Uterus (tissue), 3 donors: ENCODE measurements at regions not wholly inside any gene's neighbourhood (a gene's known extent, or its start where the extent isn't known, plus 50 kb on each side); places are given as distances from the start of the nearest gene placed in this dataset.

Source experiments
- DNase-seq, 2 donors: peaks; one replicate each; pipeline ENCODE4 v3.0.0-alpha.2; 2019 to 2020
- H3K27ac ChIP-seq, 2 donors: fragments of 200-600 bp; sonication (generic); 1 replicate in 1 of 2; 2 replicates in 1 of 2; pipeline ENCODE4 v1.5.1; 2016 to 2018
- H3K27me3 ChIP-seq, 2 donors: fragments of 200-600 bp; sonication (generic); one replicate each; pipeline ENCODE4 v1.5.1; 2018 to 2019; ENCODE audit warnings: control low read depth in 1 of 2
- H3K36me3 ChIP-seq, 2 donors: fragments of 200-600 bp; sonication (generic); one replicate each; pipeline ENCODE4 v1.5.1; 2019; ENCODE audit warnings: control low read depth in 1 of 2
- H3K4me1 ChIP-seq, 2 donors: fragments of 200-600 bp; sonication (generic); one replicate each; pipeline ENCODE4 v1.5.1; 2018 to 2019; ENCODE audit warnings: control low read depth in 1 of 2
- H3K4me3 ChIP-seq, 2 donors: fragments of 200-600 bp; sonication (generic); 1 replicate in 1 of 2; 2 replicates in 1 of 2; pipeline ENCODE4 v1.5.1; 2018 to 2019; ENCODE audit warnings: mild to moderate bottlenecking in 1 of 2
- H3K9me3 ChIP-seq, 2 donors: fragments of 200-600 bp; sonication (generic); one replicate each; pipeline ENCODE4 v1.5.1; 2019; ENCODE audit warnings: control low read depth in 1 of 2
- CTCF ChIP-seq, 4 experiments: fragments of 200-600 bp in 2 of 4; fragments of 450-650 bp in 2 of 4; sonication (generic) in 2 of 4; IDR thresholded peaks; one replicate each; pipeline ENCODE4 v1.5.1; 2016 to 2019; ENCODE audit warnings: antibody characterized with exemption in 4 of 4, mild to moderate bottlenecking in 2 of 4, moderate library complexity in 1 of 4
- POLR2A ChIP-seq, 2 donors: fragments of 450-650 bp; IDR thresholded peaks; one replicate each; pipeline ENCODE4 v1.6.1; 2016; ENCODE audit warnings: antibody characterized with exemption in 2 of 2, mild to moderate bottlenecking in 1 of 2, moderate library complexity in 1 of 2
- intact Hi-C: fragments of 100-400 bp; cut with DNase I; formaldehyde crosslinking; loops from one replicate; pipeline ENCODE4 v1.15.1; 2023; ENCODE audit warnings: low total_unique reads
- donor health status: DM: yes; HTN: yes; CAD: no.

- H3K4me1 ChIP-seq, result no peaks in the 10 kb centered on the region
- no peaks in the 10 kb centered on the region for H3K36me3 ChIP-seq
- no peaks in the 10 kb centered on the region for H3K9me3 ChIP-seq
- intact Hi-C loops, result no loop called here
- no peak for DNase-seq
- H3K4me3 ChIP-seq, result no peak overlapping the region
- TF ChIP-seq CTCF (IDR thresholded peaks at IDR 0.05), result no peak
- H3K27me3 ChIP-seq, result no peaks in the 10 kb centered on the region
- H3K27ac ChIP-seq, result no peak overlapping the region
Measured at GRCh38 chr2:240290432-240291336, 144.8 kb upstream of the GPC1 start.

GRCh38 chr2:240291337-240292034 lies 144.0 kb upstream of the GPC1 start:
- intact Hi-C loops, result no loop called here
- no peaks in the 10 kb centered on the region for H3K4me1 ChIP-seq

GRCh38 chr2:240292035-240292574 lies 143.4 kb upstream of the GPC1 start:
- no peaks in the 10 kb centered on the region for H3K4me1 ChIP-seq
- H3K36me3 ChIP-seq, result no peaks in the 10 kb centered on the region
- no peaks in the 10 kb centered on the region for H3K27me3 ChIP-seq
- DNase-seq, result no peak
- no peaks in the 10 kb centered on the region for H3K9me3 ChIP-seq
- H3K4me3 ChIP-seq, result no peak overlapping the region
- TF ChIP-seq CTCF (IDR thresholded peaks at IDR 0.05), result no peak
- no peak for TF ChIP-seq POLR2A (IDR thresholded peaks at IDR 0.05)
- intact Hi-C loops, result no loop called here
- no peak overlapping the region for H3K27ac ChIP-seq

More at GRCh38 chr2:240291337-240292034, 144.0 kb upstream of the GPC1 start:
- Histone ChIP-seq H3K27me3 (no peaks in the 10 kb centered on the region), H3K36me3 (no peaks in the 10 kb centered on the region), H3K27ac (no peak overlapping the region), H3K4me3 (no peak overlapping the region), H3K9me3 (no peaks in the 10 kb centered on the region)
- no peak for TF ChIP-seq POLR2A (IDR thresholded peaks at IDR 0.05)
- TF ChIP-seq CTCF (IDR thresholded peaks at IDR 0.05), result no peak
- DNase-seq, result no peak

- Histone ChIP-seq H3K36me3 (no peaks in the 10 kb centered on the region), H3K4me1 (no peaks in the 10 kb centered on the region), H3K9me3 (no peaks in the 10 kb centered on the region), H3K4me3 (no peak overlapping the region), H3K27me3 (no peaks in the 10 kb centered on the region), H3K27ac (no peak overlapping the region)
- intact Hi-C loops, result no loop called here
- TF ChIP-seq POLR2A (IDR thresholded peaks at IDR 0.05) (no peak), CTCF (IDR thresholded peaks at IDR 0.05) (no peak)
- DNase-seq, result no peak
Measured at GRCh38 chr2:240292619-240293525, 142.6 kb upstream of the GPC1 start.
